GM18868 (cell line): ENCODE measurements at regions not wholly inside any gene's neighbourhood (a gene's known extent, or its start where the extent isn't known, plus 50 kb on each side); places are given as distances from the start of the nearest gene placed in this dataset.
A peak's percentile ranks its signal among the peaks of the same experiment; 100 is the strongest.
"Not testable (repeated sequence)": the region's sequence is repeated elsewhere in the genome, so short reads cannot be mapped to it uniquely, and the experiment has no call there.

Source experiments
- ATAC-seq: cut with Tn5 transposase; IDR thresholded peaks from one replicate; pipeline ENCODE4 v1.9.1; 2021; ENCODE audit warnings: mild to moderate bottlenecking, moderate library complexity; ENCODE audit not compliant: unreplicated experiment

DNA sequence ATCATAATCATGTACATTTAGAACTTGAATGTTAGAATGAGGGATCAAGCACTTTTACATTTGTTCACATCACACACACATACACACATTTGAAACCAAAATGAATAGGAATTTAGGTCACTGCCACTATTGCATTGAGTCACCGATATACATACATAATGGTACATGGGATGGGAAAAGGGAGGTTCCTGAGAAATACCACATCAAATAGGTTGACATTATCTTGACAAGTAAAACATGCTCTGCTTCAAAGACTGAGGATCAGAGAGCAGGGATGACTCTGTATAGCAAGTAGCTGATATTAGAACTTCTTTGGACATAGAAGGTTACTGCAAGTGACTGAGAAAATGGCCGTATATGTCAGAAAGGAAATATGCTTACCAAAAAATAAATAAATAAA, 847.2 kb downstream of the PLOD2 start:
- no peak for ATAC-seq

DNA sequence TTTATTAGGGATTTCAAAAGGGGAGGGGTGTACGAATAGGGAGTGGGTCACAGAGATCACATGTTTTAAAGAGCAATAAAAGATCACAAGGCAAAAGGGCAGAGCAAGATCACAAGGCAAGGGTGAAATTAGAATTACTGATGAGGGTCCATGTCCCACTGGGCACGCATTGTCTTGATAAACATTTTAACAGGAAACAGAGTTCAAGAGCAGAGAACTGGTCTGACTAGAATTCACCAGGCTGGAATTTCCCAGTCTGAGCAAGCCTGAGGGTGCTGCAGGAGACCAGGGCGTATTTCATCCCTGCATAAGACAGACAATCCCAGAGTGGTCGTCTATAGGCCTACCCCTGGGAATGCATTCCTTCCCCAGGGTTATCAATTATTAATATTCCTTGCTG, 844.7 kb downstream of the PLOD2 start:
- not testable (repeated sequence) for ATAC-seq

- ATAC-seq, result peak; percentile 85
Measured at GRCh38 chr3:145326666-145327065, 834.3 kb downstream of the PLOD2 start.

DNA sequence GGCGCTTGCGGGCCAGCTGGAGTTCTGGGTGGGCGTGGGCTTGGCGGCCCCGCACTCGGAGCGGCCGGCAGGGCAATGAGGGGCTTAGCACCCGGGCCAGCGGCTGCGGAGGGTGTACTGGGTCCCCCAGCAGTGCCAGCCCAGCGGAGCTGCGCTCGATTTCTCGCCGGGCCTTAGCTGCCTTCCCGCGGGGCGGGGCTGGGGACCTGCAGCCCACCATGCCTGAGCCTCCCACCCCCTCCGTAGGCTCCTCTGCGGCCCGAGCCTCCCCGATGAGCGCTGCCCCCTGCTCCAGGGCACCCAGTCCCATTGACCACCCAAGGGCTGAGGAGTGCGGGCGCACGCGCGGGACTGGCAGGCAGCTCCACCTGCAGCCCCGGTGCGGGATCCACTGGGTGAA, 827.6 kb downstream of the PLOD2 start:
- not testable (repeated sequence) for ATAC-seq

- no peak for ATAC-seq
Measured at GRCh38 chr3:145333931-145334330, 827.1 kb downstream of the PLOD2 start.

- no peak for ATAC-seq
Measured at GRCh38 chr3:145355206-145355605, 805.8 kb downstream of the PLOD2 start.

DNA sequence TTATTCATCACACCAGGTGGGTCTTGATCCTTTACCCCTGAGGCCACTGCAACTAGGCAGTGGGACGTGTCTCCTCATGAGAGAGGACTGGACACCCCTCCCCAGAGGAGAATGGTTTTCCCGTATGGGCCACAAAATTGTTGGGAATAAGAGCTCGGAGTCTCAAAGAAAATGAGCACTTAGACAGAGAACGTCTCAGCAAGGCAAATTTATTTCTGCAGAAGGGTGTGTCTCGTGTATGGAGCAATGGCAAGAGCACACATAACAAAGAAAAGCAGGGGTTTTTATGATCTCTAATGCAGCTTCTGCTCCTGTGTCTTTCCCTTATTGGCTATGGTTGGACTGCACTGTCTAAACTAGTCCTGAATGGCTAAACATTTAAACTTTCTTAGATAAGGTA, 803.5 kb downstream of the PLOD2 start:
- ATAC-seq, result no peak

GRCh38 chr3:145359040-145359439, 801.9 kb downstream of the PLOD2 start:
- ATAC-seq, result no peak

DNA sequence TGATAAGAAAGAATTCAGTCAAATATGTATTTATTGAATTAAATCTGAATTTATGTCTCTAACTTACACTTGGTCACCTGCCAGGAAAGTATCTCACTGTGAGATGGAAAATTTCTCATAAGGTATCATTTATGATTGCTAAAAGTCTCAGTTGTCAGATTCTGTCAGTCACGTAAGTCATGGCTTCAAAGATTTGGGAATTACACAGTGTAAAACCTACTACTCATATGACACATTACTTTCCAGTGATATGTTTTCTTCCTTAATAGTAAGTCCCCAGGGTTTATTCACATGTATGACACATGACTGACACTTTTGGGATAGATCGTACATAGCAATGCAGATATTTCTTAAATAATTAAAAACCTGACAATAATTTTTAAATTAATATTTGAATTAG, 792.2 kb downstream of the PLOD2 start:
- no peak for ATAC-seq

DNA sequence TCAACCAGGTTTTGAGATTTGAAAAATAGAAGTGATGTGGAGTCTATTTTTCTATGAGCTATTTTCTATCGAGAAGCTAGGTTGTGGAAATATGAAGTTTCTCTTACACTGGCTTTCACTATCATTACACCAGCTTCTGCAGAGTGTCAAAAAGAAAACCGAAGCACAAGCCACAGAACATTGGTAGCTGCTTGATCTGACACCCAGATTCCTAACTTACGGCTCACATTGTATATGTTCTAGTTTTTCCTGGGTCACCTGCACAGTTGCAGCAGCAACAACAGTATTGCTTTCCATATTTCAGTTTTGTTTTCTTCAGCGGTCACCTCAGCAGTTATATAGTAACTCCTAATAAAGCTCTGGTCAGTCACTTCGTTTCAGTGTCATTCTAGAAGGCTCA, 790.1 kb downstream of the PLOD2 start:
- ATAC-seq, result no peak

DNA sequence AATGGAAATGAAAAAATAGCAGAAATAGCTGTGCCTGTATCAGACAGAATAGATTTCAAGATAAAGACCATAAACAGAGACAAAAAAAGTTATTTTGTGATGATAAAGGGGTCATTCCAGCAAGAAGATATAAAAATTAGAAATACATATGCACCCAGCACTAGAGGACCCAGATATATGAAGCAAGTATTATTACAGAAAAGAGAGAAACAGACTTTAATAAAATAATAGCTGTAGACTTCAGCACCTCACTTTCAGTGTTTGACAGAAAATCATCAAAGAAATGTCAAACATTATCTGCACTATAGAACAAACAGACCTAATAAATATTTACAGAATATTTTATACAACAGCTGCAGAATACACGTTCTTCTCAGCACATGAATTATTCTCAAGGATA, 783.7 kb downstream of the PLOD2 start:
- ATAC-seq, result no peak

DNA sequence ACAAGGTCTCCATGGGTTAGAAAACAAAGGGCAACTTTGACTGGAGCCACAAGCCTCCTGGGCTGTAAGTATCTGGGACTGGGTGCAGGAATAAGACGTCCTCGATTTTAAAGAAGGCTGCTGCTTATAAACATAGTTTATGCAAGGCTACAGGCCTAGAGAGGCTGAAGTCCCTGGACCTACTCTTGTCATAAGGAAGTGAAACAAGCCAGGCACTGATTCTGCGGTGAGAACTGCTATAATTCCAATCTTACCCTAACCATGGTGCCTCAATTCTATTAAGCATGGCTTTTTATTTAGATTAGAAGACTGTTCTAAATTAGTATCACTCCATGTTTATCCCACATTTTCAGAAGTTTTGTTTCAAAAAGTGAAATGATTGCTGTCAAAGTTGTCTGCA, 777.6 kb downstream of the PLOD2 start:
- ATAC-seq, result peak; percentile 51

GRCh38 chr3:145384307-145384706, 776.7 kb downstream of the PLOD2 start:
- no peak for ATAC-seq

- ATAC-seq, result no peak
Measured at GRCh38 chr3:145387211-145387610, 773.8 kb downstream of the PLOD2 start.

DNA sequence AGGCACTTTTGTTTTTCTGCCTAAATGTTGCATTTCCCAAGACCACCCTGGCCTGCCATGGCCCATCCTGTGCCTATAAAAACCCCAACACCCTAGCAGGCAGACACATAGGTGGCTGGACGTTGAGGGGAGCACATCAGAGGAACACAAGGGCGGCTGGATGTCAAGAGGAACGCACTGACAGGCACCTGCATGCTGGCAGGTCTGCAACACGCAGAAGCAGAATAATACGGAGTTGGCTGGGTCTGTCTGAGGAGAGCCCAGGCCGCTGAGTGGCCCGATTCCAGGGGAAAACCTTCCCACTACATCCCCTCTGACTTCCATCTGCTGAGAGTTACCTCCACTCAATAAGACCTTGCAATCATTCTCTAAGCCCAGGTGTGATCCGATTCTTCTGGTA, 765.6 kb downstream of the PLOD2 start:
- ATAC-seq, result no peak

GRCh38 chr3:145411605-145412004, 749.4 kb downstream of the PLOD2 start:
- no peak for ATAC-seq

DNA sequence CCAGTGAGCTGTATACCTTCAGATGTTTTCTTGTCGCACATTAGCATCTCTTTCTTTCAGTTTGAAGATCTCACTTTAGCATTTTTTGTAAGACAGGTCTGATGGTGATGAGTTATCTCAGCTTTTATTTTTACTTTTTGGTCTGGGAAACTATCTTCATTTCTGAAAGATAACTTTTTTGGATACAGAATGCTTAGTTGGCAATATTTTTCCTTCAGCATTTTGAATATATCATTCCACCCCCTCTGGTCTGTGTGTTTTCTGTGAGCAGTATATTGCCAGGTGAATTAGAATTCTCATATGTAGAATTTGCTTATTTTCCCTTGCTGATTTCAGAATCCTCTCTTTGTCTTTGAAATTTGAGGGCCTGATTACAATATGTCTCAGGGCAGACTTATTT, 743.3 kb downstream of the PLOD2 start:
- ATAC-seq, result no peak

- ATAC-seq, result no peak
Measured at GRCh38 chr3:145422556-145422955, 738.4 kb downstream of the PLOD2 start.

DNA sequence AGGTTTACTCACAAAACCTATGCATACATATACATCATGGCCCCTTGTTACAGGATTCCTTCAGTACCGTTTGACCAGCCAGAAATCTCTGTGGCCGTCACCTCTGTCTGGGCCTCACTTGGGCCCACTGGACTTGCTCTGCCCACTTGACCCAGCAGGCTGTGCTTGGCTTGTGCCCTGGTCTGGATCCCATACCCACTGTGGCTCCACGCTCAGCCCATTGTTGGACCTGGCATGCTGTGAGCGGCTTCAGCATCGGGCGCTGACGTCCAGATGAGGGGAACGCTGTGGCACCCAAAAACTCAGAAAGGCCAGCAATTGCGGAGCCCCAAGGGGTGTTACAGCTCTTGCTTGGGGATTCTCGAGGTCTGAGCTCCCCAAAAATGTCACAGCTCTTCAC, 733.6 kb downstream of the PLOD2 start:
- no peak for ATAC-seq

GRCh38 chr3:145429546-145429945, 731.4 kb downstream of the PLOD2 start:
- ATAC-seq, result no peak

DNA sequence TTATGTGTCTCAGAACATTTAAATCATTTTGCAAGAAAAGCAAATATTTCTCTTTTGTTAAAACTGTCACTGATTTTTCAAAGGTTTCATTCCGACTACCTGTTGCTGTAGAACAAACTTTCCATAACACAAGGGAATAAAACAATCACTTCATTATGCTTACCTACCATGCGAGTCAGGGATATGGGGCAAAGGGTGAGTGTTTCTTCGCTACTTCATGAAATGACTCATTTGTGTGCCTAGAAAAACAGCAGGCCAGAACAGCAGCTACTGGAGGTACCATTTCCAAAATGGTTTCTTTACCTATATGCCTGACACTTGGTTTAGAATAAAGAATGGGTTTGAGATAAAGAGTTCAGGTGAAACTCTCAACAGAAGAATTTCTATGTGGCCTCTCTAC, 712.5 kb downstream of the PLOD2 start:
- ATAC-seq, result no peak

DNA sequence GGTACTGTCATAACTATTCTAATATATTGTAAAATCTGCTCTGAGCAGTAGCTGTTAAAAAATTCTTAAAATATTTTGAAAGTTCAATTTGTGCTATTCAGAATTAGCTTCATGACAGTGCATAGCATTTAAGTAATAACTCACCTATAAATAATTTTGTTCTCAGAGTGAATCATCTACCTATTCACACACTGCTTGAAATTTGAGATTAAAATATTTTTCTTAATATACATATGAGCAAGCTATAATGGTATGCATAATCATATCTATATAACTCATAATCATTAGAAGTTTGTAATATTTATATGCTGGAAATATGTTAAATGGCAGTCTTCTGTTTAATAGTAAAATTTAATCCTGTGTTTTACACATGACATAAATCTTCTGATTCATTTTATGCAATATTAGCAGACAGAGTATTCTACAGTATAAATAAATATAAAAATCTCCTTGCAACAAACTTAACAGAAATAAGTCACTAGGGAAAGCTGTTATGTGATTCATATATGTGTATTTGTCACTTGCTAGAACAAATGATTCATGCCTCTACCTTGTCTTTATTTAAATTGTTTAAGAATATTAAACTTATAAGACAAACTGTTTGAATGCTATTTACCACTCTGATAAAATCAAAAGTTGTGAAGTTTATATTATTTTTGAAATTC, 710.8 kb downstream of the PLOD2 start:
- no peak for ATAC-seq

- no peak for ATAC-seq
Measured at GRCh38 chr3:145457825-145458552, 703.0 kb downstream of the PLOD2 start.
